SU-DHL-6 (cell line): ENCODE measurements at regions not wholly inside any gene's neighbourhood (a gene's known extent, or its start where the extent isn't known, plus 50 kb on each side); places are given as distances from the start of the nearest gene placed in this dataset.

Source experiments
- CTCF ChIP-seq: fragments of 200-600 bp; sonication (generic); IDR thresholded peaks from one replicate; pipeline ENCODE4 v1.5.1; 2017; ENCODE audit warnings: antibody characterized with exemption, mild to moderate bottlenecking, low read length, moderate library complexity; ENCODE audit not compliant: insufficient read depth, poor library complexity, severe bottlenecking
- EZH2phosphoT487 ChIP-seq: fragments of 200-600 bp; sonication (generic), shearing (Covaris generic); conservative IDR thresholded peaks from 2 replicates; pipeline ENCODE4 v1.6.1; 2018; ENCODE audit warnings: mild to moderate bottlenecking, antibody characterized with exemption, low read length, moderate library complexity, mixed read lengths

DNA sequence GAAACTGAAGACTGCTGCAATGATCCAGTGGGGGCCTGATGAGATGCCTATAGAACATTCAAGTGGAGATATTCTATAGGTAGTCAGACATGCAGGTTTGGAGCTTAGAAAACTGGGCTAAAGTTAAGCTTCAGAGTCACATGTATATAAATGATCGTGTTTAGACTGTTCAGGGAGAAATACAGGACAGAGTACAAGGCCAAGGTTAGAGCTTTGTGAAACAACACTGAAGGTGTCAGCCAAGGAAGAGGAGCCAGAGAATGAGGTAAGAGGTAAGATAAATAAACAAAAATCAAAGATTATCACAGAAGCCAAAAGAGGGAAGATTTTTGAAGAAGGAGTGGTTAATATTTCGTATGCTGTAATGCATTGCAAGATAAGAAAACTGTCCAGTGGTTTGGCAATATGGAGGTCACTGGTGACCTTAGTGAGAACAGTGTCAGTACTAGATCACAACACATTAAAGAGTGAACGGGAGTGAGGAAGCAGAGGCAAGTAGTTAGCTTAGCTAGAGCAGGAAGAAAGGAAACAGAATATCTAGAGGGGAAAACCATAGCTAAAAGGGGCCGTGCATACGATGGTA, 58.0 kb upstream of the KLHL13 start:
- TF ChIP-seq CTCF (no peak), EZH2phosphoT487 (no peak)
